ENCODE measurements at regions not wholly inside any gene's neighbourhood (a gene's known extent, or its start where the extent isn't known, plus 50 kb on each side); places are given as distances from the start of the nearest gene placed in this dataset.
A peak's percentile ranks its signal among the peaks of the same experiment; 100 is the strongest.

DNA sequence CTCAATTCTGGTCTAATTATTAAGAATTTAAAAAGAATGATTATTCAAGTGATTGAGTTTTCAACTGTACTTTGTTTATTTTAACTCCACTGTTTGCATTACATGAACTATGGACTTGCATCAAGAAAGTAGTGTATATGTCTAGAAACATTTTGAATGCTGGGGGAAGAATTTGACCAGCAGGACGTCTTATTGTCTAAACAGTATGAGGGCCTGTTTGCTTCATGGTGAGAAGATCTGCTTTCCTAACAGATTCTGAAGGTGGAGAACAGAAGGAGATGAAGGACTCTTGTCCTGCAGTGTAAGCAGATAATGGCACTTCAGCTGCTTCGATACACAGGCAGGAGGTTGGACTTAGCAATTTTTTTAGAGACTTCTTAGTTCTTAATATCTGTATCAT is 176.0 kb downstream of the DACT1 start:
- no peak for DNase-seq (ENCODE audit: low read depth, low spot score)

DNA sequence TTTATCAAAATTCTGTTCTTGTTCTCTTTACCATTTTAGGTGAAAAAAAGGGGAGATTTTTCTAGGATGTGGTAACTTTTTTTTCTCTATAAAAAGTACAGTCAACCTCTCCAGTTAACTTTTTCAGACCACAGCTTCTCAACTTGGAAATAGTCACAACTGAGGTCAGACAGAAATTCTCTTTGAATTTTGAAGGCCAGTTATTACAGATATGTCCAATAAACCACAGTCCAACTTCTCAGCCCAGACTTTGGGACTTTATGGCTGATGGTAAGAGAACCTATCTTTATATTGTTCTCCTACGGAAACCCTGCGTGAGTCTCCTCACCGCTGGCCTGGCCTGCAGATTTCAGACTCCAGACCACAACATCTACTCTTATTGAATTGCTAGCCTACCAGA is 176.7 kb downstream of the DACT1 start:
- peak; percentile 8 for DNase-seq (ENCODE audit: low read depth, low spot score)

DNA sequence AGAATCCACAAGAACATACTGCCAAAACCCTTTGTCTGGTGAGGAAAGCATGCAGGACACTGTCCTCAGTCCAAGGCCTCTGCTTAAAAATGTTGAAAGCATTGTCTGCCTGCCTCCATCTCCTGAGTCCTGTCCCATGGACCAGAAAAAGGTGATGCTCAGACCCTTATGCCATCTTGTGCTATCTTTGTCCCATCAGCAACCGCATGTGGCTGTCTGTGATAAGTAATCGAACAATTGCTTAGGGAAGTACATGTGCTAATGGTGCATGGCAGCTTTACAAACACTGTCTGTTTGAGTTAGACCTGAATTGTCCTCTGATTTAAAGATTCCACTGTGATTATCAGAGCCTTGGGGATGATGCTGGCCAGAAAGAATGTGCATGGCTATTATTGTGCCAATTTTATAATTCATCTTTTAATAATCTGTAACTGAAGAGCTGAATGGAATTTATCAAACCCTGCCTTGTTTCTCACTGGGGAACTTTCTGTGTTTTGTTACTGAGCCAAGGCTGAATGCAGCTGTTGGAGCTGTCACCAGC is 177.5 kb downstream of the DACT1 start:
- peak; percentile 29 for DNase-seq (ENCODE audit: low read depth, low spot score)

DNA sequence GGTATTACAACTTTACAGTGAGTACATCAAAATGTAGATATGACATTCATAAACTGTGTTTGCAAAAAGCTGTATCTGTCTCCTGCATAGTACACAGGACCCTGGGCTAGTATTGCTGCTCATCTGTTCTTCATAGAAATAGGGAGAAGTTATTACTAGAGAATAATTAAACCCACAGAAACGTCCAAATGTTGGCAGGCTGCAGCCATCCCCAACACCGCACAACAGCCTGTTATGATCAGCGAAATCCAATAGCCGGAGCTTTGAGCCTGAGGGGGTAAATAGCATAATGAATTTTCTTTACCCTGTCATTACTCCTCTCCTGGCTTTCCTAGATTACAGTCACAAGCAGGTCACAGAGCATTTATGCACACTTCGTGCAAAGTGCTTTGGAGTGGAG is 178.0 kb downstream of the DACT1 start:
- no peak for DNase-seq (ENCODE audit: low read depth, low spot score)

DNA sequence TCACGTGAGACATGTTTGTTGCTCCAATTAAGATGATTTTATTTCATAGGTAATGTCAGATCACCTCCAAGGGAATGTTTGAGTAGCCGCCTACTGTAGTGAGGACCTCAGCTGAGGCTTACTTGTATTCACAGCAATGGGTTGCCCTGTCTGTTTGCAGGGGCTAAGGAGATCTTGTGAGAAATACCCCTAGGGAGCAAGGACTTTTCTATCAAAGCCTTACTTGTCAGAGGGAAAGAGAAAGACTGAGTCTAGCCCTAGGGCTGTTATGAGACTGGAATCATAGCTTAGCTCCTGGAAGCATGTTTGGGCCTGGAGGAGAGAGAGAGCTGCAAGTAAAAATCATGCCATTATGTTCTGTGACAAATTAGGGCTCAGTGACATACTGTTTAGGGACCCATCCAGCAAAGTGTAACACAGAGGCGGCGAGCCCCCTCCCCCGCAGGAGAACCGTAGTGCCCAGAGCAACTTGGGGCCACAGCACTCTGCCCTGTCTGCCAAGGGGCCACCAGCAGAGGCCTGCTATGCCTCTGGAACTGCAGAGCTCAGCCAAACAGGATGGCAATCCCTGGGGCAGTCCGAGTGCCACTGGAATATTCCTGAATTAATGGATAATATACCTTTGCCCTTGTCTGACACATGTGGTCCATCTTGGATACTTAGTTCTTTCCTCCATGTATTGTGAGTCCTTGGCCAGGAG is 178.8 kb downstream of the DACT1 start:
- no peak for DNase-seq (ENCODE audit: low read depth, low spot score)

DNA sequence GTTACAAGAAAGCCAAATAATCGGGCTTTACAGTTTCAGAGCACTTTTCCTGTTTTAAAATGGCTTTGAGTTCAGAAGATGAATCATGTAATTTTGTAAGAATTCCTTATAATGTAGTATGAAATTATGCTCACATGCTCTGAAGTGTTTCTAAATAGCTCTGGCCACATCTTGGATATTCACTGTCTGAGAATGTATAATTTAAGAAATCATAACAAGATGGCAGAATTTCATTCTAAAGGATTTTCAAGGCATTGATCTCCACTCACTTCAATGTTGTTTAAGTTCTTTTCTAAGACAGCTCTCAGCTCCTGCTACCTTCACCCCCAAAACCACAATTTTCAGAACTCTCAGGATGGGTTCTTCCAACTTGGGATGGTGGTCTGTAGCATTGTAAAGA is 180.1 kb downstream of the DACT1 start:
- DNase-seq (ENCODE audit: low read depth, low spot score), result peak; percentile 3

DNA sequence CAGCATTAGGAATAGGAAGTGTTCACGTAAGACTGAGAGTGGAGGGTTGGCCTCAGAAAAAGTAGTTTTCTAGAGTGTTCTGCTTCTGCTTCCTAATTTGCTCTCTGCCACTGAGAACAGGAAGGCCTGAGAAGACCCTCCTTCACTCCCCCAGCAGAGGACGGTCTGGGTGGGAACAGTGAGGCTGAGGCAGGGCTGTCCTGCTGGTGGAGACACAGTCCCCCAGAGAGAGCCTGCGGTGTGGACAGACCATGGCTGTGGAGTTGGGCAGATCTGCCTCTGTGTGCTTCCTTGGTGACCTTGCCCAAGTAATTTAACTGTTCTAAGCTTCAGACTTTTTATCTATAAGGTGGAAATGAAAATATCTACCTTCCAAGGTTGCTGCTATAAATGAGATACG is 182.3 kb downstream of the DACT1 start:
- no peak for DNase-seq (ENCODE audit: low read depth, low spot score)

DNA sequence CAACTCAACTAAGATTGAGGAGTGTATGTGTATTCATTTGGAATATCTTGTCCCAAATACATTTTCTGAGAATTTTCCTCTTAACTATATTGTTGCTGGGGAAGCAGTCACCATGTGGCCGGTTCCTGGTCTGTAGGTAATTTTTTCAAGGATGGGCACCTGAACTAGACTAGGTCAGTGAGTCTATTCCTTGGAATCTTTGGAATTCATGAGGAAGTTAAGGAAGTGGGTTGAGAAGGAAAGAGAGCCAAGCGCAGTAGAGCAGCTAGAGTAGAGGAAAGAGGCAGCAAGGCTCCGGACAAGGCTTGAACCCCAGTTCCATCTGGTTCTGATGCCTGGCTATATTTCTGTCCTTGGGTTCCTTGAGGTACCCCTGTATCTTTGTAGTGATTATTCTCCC is 183.7 kb downstream of the DACT1 start:
- peak; percentile 4 for DNase-seq (ENCODE audit: low read depth, low spot score)

DNA sequence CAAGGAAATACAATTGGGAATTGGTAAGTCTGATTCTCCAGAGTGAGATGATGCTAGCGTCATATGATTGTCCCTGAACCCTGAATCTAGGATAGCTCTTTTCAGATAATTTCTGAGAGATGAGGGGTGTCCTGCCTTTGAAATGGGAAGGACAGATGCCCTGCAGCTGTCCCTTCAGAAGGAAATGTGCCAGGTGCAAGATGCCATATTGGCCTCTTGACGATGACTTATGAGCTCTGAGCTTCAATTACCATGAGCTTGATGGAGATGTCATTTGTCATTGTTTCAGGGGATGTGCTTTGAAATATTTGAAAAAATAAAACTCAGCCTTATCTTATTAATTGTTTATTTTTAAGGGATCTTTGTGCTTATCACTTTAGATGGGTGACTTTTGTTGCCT is 185.1 kb downstream of the DACT1 start:
- DNase-seq (ENCODE audit: low read depth, low spot score), result no peak

DNA sequence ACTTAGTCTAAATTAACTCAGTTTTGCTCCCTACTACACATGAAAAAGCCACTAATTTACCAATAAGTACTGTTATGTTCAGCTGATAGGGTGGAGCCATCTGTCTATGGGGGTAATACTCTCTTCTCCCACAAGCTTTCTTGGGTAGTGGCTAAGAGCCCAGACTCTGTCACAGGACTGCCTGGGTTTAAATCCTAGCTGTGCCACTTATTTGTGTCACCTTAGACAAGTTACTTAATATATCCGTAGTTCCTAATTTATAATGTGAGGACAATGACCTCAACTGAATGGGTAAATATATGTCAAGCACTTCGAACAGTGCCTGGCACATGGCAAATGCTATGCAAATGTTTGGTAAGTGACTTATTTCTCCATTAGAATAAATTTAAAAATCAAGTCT is 185.6 kb downstream of the DACT1 start:
- DNase-seq (ENCODE audit: low read depth, low spot score), result no peak

DNA sequence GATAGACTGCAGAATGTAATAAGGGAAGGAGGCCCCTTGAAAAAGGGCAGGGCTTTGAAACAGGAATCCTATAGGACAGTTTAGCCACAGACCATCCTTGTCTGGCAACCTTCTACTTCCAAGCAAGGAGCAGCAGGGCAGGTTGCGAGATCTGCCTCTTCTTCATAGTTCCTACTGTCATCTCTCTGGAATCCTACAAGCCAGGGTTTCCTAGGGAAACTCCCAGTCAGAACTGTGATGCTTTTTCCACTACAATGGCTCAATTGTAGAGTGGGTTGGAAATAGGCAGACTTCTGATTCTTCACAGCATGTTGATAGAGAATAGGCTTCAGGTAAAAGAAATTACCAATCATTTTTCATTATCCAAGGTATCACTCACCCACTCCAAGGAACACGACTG is 186.3 kb downstream of the DACT1 start:
- DNase-seq (ENCODE audit: low read depth, low spot score), result no peak

DNA sequence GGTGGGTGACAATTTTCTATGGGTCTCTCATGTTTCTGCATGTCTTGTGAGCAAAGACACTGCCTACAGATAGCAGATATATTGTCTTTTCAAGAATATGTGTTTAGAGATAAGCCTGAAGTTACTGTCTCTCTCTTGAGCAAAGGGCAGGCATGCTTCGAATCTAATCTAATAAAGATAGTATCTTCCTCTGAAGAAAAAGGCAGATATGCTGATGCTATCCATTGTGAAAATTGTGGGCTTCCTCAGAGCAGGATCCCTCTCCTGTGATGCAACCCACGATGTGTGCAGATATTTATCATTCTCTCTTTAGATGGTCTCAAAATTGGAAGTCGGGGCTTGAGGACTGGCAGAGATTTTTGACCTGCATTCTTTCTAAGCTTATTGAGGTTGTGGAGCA is 187.0 kb downstream of the DACT1 start:
- no peak for DNase-seq (ENCODE audit: low read depth, low spot score)

DNA sequence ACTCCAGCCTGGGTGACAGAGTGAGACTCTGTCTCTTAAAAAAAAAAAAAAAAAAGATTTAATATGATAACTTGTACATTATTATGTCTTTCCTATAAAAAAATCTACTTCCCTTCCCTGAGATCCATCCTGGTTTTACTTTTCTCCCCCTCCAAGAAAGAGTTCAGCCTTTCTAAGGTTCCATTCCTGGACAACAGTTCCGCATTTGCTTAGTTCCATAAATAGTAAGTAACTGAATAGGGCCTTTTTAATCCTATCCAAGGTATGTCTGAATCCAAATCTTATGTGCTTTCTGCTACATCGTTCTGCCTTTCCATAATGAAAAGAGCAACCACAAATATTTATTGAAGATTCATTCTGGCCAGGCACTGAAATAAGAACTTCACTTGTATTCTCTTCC is 187.8 kb downstream of the DACT1 start:
- peak; percentile 7 for DNase-seq (ENCODE audit: low read depth, low spot score)

DNA sequence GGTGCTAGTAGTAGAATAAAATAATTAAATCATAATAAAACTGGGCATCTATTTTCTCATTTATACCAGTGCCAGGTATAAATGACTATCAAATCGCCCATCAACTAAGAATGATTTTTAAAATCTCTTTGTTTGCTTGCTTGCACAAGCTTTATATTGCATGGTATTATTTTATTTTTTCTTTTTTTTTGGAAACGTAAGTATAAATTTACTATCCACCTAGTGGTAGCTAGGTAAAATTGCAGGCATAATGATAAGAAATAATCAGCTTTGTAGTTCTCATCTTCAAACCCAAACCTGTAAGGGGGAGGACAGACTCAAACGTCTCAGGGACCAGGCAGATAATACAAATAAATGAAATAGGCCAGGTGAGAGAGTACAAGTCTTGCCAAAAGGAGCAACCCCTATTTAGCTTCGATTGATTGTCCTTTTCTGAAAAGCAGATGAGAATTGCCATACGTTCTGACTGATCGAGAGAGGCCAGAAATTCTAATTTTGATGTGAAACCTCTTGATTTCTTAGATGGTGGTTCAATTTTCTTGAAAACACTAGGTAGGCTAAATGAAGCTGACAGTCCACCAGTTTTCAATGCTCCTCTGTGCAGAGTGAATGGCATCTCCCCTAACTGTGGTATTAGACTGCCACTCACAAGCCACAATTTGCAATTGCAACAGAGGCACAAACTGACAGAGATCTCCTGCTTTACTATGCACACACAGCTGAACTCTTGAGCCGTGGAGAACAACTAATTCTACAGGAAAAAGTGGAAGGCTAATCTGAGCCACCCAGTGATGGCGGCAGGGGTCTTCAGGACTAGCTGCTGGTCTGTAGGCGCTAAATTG is 189.3 kb downstream of the DACT1 start:
- DNase-seq (ENCODE audit: low read depth, low spot score), result no peak

DNA sequence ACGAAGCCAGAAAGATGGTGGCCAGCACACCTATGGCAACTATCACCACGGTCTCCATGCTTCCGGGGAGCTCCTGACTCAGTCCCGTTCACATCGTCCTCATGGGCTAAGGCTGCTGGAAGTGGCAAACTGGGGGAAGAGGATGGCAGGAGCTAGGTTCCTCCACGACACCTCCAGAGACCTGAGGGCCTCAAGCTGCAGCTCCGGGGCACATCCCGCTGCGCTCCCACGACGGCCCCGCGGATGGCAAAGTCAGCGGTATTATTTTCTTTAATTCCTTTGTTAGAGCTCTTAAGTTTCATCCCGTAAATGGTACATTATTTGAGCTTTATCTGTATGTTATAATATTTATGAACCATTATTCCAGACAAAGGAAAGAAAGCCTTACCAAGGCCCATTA is 190.5 kb downstream of the DACT1 start:
- DNase-seq (ENCODE audit: low read depth, low spot score), result no peak

DNA sequence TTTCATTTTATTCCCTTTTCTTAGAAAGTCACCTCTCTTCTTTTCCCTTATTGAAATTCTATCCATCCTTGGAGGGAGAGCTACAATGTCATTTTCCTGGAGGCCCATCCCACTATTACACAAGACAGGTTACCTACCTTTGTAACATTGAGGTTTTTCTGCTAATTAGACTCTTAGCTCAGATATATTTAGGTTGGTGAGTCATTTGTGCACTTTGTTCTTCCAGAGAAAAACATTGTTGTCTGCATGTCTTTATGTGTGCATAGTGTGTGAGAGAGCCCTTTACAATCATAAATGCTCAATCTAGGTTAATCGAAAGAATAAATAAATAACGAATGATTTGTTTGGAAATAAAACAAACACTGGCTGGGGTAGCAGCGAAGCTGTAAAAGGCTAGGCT is 191.8 kb downstream of the DACT1 start:
- DNase-seq (ENCODE audit: low read depth, low spot score), result peak; percentile 45

DNA sequence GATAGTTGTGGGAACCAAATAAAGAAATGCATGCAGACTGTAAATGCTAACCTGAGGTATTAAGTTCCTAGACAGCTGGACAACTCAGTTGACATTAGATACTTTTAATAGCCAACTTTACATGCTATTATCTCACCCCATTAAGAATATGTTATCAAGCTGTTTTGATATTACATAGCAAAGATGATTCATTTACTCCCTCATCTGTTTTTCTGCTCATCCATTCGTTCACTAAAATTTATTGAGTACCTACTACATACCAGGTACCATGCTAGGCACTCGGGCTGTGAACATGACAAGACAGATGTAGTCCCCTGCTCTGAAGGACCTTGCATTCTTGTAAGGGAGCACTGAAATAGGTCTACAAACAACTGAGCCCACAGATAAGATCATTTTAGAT is 192.4 kb downstream of the DACT1 start:
- DNase-seq (ENCODE audit: low read depth, low spot score), result no peak

DNA sequence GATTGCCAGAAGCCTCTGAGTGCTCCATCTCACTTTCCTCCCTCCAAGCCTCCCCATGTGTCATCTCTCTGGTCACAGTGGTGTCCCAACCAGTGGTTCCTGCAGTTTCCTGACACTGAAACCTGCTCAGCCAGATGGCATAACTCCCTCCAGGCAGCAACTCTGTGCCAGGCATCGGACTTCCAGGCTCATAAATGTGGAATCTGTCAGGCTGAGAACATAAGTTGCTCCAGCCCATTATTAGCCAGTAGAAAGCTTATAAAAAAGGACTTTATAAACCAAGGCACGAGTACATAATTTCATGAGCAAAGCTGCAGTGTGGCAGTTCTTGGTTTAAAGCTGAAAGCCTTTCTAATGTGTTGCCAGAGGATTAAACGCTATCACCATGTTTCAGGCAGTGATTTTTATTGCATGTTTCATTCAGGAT is 194.3 kb downstream of the DACT1 start:
- peak; percentile 3 for DNase-seq (ENCODE audit: low read depth, low spot score)

DNA sequence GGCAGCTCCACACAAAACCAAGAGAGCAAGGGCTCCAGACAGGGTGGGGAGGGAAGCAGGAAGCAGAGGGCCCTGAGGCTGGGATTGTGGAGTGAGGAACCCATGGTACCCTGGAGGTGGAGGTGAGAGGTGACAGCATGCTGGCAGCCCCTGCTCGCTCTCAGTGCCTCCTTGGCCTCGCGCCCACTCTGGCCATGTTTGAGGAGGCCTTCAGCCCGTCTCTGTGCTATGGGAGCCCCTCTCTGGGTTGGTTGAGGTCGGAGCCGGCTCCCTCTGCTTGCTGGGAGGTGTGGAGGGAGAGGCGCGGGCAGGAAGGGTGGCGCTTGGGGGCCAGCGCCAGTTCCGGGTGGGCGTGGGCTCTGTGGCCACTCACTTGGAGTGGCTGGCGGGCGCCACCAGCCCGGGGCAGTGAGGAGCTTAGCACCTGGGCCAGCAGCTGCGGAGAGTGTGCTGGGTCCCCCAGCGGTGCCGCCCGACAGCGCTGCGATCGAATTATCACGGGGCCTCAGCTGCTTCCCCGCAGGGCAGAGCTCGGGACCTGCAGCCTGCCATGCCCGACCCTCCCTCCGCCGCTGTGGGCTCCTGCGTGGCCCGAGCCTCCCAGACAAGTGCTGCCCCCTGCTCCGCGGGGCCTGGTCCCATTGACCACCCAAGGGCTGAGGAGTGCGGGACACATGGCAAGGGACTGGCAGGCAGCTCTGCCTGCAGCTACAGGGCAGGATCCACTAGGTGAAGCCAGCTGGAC is 196.0 kb downstream of the DACT1 start:
- DNase-seq (ENCODE audit: low read depth, low spot score), result no peak

DNA sequence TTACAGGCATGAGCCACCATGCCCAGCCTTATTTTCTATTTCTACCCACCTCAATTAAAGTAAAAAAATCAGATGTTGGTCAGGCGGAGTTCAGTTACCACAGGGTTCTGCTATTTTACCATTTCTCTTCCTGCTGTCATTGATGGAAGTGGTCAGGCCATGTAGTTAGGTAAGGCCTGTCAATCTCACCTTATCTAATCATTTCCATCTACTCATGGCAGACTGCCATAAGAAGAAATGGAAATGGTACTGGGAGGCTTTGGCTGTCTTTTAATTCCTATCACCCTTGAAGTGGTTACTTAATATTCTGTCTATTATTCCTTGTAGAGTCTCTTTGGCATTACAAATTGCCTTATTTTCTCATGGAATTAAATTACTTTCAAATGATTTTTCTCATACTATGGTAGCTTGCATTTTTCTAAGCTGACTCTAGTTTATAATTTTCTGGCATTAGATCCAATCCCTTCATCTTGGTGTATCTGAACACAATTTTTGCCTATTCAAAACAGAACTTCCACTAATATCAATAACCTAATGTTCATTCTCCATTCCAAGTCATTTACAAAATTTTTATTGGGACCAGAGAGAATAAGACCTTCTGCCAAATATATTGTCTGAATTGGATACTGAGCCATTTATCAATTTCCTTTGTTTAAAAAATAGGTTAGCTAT is 198.7 kb downstream of the DACT1 start:
- DNase-seq (ENCODE audit: low read depth, low spot score), result peak; percentile 57

DNA sequence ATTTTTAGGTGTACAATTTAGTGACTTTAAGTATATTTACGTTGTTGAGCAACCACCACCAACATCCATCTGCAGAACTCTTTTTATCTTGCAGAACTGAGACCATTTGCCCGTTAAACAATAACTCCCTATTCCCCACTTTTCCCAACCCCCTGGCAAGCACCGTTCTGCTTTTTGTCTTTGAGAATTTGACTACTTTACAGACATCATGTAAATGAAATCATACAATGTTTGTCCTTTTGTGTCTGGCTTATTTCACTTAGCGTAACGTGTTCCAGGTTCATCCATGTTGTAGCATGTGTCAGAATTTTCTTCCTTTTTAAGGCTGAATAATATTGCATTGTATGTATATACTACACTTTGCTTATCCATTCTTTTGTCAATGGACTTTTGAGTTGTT is 201.5 kb downstream of the DACT1 start:
- DNase-seq (ENCODE audit: low read depth, low spot score), result no peak

DNA sequence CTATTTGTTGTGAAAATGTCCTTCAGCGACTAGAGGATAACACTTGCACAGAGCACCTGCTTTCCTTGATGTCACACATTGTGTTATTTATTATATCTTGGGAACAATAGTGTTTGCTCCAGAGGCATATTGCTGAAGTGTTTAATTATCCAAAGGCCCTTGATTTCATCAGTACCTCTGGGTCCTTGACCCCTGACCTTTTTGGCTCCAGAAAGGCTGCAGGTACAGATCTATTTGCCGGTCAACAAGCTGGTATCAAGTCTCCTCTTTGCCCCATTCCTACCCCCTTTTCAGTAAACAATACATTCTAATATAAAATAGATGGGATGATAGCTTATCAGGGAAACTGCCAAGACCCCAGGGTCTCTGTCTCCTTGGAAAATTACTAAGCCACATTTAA is 206.8 kb downstream of the DACT1 start:
- no peak for DNase-seq (ENCODE audit: low read depth, low spot score)

Measured in astrocyte of the hippocampus (primary cell).